Stimulated activated CD4-positive, alpha-beta T cell treated with anti-CD3 and anti-CD28 coated beads, Interleukin-2, amount 100 ng/mL, for 48 hours (primary cell): ENCODE measurements at regions not wholly inside any gene's neighbourhood (a gene's known extent, or its start where the extent isn't known, plus 50 kb on each side); places are given as distances from the start of the nearest gene placed in this dataset.
"Not testable (repeated sequence)": the region's sequence is repeated elsewhere in the genome, so short reads cannot be mapped to it uniquely, and the experiment has no call there.

Experiments
- DNase-seq, 2 donors: peaks; one replicate each; pipeline ENCODE4 v3.0.0-alpha.2; 2020

- not testable (repeated sequence) for DNase-seq
Observed at GRCh38 chr5:99410386-99410785, 481.6 kb upstream of the CHD1 start.

- DNase-seq = not testable (repeated sequence)
Observed at GRCh38 chr5:99404764-99405302, 476.0 kb upstream of the CHD1 start.

GRCh38 chr5:99400571-99400970 is 471.8 kb upstream of the CHD1 start:
- DNase-seq = not testable (repeated sequence)

GRCh38 chr5:99398976-99399375 is 470.2 kb upstream of the CHD1 start:
- no peak for DNase-seq

- no peak for DNase-seq
Observed at GRCh38 chr5:99386406-99387077, 457.7 kb upstream of the CHD1 start.

- no peak for DNase-seq
Observed at GRCh38 chr5:99379187-99379586, 450.4 kb upstream of the CHD1 start.

GRCh38 chr5:99378443-99378842 is 449.6 kb upstream of the CHD1 start:
- DNase-seq = no peak

GRCh38 chr5:99369797-99370593 is 441.2 kb upstream of the CHD1 start:
- no peak for DNase-seq

GRCh38 chr5:99368726-99369125 is 439.9 kb upstream of the CHD1 start:
- DNase-seq = no peak

- DNase-seq = no peak
Observed at GRCh38 chr5:99355881-99356280, 427.1 kb upstream of the CHD1 start.

- no peak for DNase-seq
Observed at GRCh38 chr5:99349787-99350186, 421.0 kb upstream of the CHD1 start.

GRCh38 chr5:99348597-99348996 is 419.8 kb upstream of the CHD1 start:
- no peak for DNase-seq

- DNase-seq = not testable (repeated sequence)
Observed at GRCh38 chr5:99339758-99340157, 411.0 kb upstream of the CHD1 start.

- no peak for DNase-seq
Observed at GRCh38 chr5:99334936-99335335, 406.1 kb upstream of the CHD1 start.

GRCh38 chr5:99331061-99331460 is 402.3 kb upstream of the CHD1 start:
- DNase-seq = no peak

- DNase-seq = no peak
Observed at GRCh38 chr5:99320436-99320835, 391.6 kb upstream of the CHD1 start.

GRCh38 chr5:99317136-99317535 is 388.3 kb upstream of the CHD1 start:
- no peak for DNase-seq

- no peak for DNase-seq
Observed at GRCh38 chr5:99316484-99316883, 387.7 kb upstream of the CHD1 start.

GRCh38 chr5:99315413-99316183 is 386.8 kb upstream of the CHD1 start:
- no peak for DNase-seq

- no peak for DNase-seq
Observed at GRCh38 chr5:99314721-99315120, 385.9 kb upstream of the CHD1 start.

- DNase-seq = no peak
Observed at GRCh38 chr5:99308131-99308530, 379.3 kb upstream of the CHD1 start.

GRCh38 chr5:99305045-99305580 is 376.3 kb upstream of the CHD1 start:
- DNase-seq = no peak

- DNase-seq = no peak
Observed at GRCh38 chr5:99285606-99286005, 356.8 kb upstream of the CHD1 start.
